T-helper 2 cell treated with Interferon-gamma antibody and Interleukin-4, amounts not matched to agents 5 μg/mL and 100 μg/mL, for 36 hours (primary cell): ENCODE measurements at regions not wholly inside any gene's neighbourhood (a gene's known extent, or its start where the extent isn't known, plus 50 kb on each side); places are given as distances from the start of the nearest gene placed in this dataset.

Experiments
- DNase-seq: peaks from one replicate; pipeline ENCODE4 v3.0.0; 2021; ENCODE audit warnings: low spot score
- H3K27ac Mint-ChIP-seq: one replicate; pipeline ENCODE4 v1.8.0; 2021; ENCODE audit warnings: mild to moderate bottlenecking, mixed read lengths
- H3K27me3 Mint-ChIP-seq: one replicate; pipeline ENCODE4 v1.8.0; 2021; ENCODE audit warnings: low read depth, mixed read lengths
- H3K36me3 Mint-ChIP-seq: one replicate; pipeline ENCODE4 v1.8.0; 2021; ENCODE audit warnings: low read depth, mixed read lengths
- H3K4me1 Mint-ChIP-seq: one replicate; pipeline ENCODE4 v1.8.0; 2021; ENCODE audit warnings: low read depth, mixed read lengths
- H3K4me3 Mint-ChIP-seq: one replicate; pipeline ENCODE4 v1.8.0; 2022; ENCODE audit warnings: mild to moderate bottlenecking, moderate library complexity, mixed read lengths
- H3K9me3 Mint-ChIP-seq: one replicate; pipeline ENCODE4 v1.8.0; 2021; ENCODE audit warnings: mixed read lengths

DNA sequence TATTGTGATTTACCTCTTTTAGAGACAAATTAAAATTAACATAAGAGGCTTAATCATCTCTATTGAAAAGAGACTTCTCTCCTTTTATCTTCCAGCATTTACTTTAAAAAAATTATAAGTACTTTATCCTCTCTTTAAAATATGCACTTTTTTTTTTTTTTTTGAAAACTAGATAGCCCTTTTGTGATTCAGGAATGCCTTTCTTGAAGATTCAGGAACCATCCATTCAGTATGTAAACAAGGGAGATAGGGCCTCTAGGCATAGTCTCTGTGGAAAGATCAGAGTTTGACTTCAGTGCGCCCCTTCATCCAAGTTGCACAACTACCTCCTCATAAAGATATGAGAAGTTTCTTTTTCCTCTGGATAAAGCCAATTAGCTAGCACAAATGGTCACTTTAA lies 1163.7 kb downstream of the SI start:
- Mint-ChIP-seq H3K4me3 (no peak overlapping the region), H3K27ac (no peak overlapping the region), H3K27me3 (no peaks in the 10 kb centered on the region), H3K9me3 (peaks cover 8% of the 10 kb centered on the region), H3K4me1 (no peaks in the 10 kb centered on the region), H3K36me3 (no peaks in the 10 kb centered on the region)
- DNase-seq: no peak

DNA sequence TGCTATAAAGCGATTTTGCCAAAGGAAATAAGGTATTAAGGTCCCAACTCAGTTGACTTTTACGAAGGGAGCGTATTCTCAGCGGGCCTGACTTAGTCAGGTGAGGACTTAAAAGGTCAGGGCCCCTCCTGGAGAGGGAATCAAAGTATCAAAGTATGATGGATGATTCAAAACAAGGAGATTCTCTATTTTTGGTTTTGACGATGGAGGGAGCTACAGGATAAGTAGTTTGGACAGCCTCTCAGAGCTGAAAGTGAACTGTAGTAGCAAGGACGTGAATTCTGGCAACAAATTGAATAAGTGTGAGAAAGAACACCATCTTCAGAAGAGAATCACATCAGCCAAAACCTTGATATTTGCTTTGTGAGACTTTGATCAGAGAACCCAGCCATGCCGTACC lies 1186.5 kb downstream of the SI start:
- H3K36me3 Mint-ChIP-seq: no peaks in the 10 kb centered on the region
- H3K4me3 Mint-ChIP-seq: no peak overlapping the region
- H3K9me3 Mint-ChIP-seq: peaks cover 23% of the 10 kb centered on the region
- H3K4me1 Mint-ChIP-seq: no peaks in the 10 kb centered on the region
- no peaks in the 10 kb centered on the region for H3K27me3 Mint-ChIP-seq
- DNase-seq: no peak
- no peak overlapping the region for H3K27ac Mint-ChIP-seq

DNA sequence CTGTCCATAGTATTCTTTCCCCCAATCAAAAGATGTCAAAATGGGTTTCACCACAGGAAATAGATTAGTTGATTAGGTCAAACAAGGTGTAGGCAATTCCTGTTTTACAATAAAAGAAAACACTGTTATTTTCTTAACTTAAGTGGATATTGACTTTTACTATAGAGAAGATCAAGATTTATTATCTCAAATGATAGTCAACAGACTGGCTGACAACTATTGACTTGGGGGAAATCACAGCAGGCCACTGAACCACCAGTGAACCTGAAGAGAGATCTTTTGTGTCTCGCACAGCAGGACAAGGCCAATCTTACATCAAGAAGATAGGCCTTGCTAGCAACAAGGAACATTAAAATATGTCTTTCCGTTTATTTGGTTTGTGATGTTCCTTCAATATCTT lies 1187.6 kb downstream of the SI start:
- H3K27ac Mint-ChIP-seq: no peak overlapping the region
- H3K36me3 Mint-ChIP-seq: no peaks in the 10 kb centered on the region
- DNase-seq: no peak
- no peaks in the 10 kb centered on the region for H3K4me1 Mint-ChIP-seq
- H3K9me3 Mint-ChIP-seq: peaks cover 17% of the 10 kb centered on the region
- no peak overlapping the region for H3K4me3 Mint-ChIP-seq
- H3K27me3 Mint-ChIP-seq: no peaks in the 10 kb centered on the region

DNA sequence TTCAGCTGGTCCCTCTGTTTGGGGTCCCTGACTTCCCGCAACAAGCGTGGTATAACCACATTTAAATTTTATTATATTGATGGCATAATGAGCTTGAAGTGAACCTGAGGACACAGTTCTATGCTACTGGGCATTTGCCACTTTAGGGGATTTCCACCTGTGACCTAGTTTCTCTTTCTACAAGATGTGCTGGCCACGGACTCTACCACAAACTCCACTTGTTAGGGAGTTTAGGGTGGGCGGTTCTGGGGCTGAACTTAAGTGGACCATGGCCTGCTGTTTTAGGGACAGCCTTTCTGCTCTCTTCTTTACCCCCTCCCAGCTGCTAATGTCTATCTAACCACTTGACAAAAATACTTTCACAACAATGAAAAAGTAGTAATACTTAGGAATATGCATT lies 1199.1 kb downstream of the SI start:
- DNase-seq: no peak

DNA sequence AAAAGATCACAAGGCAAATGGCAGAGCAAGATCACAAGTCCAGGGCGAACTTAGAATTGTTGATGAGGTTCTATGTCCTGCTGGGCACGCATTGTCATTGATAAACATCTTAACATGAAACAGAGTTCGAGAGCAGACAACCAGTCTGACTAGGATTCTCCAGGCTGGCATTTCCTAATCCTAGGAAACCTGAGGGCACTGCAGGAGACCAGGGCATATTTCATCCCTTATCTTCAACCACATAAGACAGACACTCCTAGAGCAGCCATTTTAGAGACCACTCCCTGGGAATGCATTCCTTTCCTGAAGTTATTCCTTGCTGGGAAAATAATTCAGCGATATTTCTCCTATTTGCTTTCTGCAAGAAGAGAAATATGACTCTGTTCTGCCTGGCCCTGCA lies 1199.9 kb downstream of the SI start:
- Mint-ChIP-seq H3K36me3 (no peaks in the 10 kb centered on the region), H3K27me3 (no peaks in the 10 kb centered on the region), H3K9me3 (peaks cover 36% of the 10 kb centered on the region), H3K4me3 (no peak overlapping the region), H3K4me1 (no peaks in the 10 kb centered on the region), H3K27ac (no peak overlapping the region)
- no peak for DNase-seq

More for the DNA sequence above, 1199.1 kb downstream of the SI start:
- H3K4me1 Mint-ChIP-seq: no peaks in the 10 kb centered on the region
- H3K4me3 Mint-ChIP-seq: no peak overlapping the region
- no peaks in the 10 kb centered on the region for H3K27me3 Mint-ChIP-seq
- H3K27ac Mint-ChIP-seq: no peak overlapping the region
- H3K36me3 Mint-ChIP-seq: no peaks in the 10 kb centered on the region
- peaks cover 34% of the 10 kb centered on the region for H3K9me3 Mint-ChIP-seq

DNA sequence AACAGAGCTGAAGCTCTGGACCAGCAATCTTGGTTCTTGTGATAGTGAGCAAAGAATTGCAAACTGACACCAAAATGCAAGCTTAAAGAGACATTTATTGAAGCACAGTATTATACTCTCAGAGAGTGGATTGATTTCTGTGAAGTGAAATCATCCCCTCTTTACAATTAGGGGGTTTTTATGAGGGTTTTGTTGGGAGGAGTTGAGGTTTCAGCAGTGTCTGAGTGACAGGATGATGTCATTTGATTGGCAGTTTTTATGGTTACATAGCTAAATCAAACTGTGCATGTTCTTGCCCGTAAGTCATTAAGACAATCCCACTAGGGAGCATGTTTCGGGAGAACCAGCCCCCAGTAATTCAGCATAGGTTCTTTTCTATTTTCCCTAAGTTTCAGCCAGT lies 1200.5 kb downstream of the SI start:
- no peak for DNase-seq
- Mint-ChIP-seq H3K4me3 (no peak overlapping the region), H3K4me1 (no peaks in the 10 kb centered on the region), H3K27me3 (no peaks in the 10 kb centered on the region), H3K9me3 (peaks cover 36% of the 10 kb centered on the region), H3K27ac (no peak overlapping the region), H3K36me3 (no peaks in the 10 kb centered on the region)

DNA sequence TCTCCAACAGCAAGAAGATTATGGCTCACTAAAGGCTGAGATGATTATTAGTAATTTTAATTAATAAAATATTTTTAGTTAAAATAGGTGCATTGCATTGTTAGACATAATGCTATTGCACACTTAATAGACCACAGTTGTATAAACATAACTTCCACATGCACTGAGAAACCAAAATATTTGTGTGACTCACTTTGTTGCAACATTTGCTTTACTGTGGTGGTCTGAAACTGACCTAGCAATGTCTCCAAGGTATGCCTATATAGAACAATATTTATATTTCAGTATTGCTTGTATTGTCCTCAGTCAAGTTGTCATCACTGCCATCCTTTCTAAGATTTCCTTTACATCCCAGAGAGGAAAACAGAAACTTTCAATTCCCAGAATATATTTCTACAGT lies 1215.2 kb downstream of the SI start:
- no peaks in the 10 kb centered on the region for H3K27me3 Mint-ChIP-seq
- H3K9me3 Mint-ChIP-seq: peaks cover 13% of the 10 kb centered on the region
- H3K27ac Mint-ChIP-seq: no peak overlapping the region
- no peak overlapping the region for H3K4me3 Mint-ChIP-seq
- H3K36me3 Mint-ChIP-seq: no peaks in the 10 kb centered on the region
- H3K4me1 Mint-ChIP-seq: no peaks in the 10 kb centered on the region
- DNase-seq: no peak

DNA sequence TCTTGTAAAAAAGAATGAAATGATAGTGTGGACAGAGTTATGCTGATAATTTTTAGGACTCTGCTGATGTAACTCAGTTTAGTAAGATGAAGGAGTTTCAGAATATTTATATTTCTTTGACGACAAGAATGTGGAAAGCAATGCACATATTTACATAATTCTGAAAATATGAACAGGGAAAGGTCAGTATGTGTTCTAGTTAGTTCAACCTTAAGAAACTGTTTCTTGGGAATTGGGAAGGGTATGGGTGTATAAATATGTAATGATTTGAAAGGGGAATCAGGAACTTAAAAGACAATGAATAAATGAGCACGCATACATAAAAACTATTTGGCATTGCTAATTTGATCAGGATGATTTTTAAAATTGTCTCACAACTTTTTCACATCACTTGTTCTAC lies 1226.1 kb downstream of the SI start:
- no peaks in the 10 kb centered on the region for H3K4me1 Mint-ChIP-seq
- no peak for DNase-seq
- no peaks in the 10 kb centered on the region for H3K27me3 Mint-ChIP-seq
- no peaks in the 10 kb centered on the region for H3K36me3 Mint-ChIP-seq
- H3K9me3 Mint-ChIP-seq: peaks cover 18% of the 10 kb centered on the region
- no peak overlapping the region for H3K27ac Mint-ChIP-seq
- no peak overlapping the region for H3K4me3 Mint-ChIP-seq

DNA sequence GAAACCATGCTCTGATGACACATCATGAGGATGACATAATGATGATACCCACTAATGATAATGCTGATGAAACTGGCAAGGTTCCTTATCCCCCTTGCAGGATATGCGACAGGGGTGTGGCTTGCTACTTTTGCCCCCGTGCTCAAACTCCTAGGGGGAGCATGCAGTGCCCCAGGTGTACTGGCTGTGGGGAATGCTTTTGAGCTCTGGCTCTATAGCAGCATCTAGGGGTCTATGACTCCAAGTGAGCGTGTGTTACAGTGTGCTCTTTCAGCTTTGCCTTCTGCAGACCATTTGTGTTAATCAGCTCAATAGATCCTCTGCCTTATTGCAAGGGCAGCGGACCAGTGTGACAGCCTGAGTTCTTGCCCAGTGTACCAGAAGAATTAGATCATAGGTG lies 1239.5 kb downstream of the SI start:
- H3K36me3 Mint-ChIP-seq: no peaks in the 10 kb centered on the region
- H3K9me3 Mint-ChIP-seq: peaks cover 19% of the 10 kb centered on the region
- H3K4me3 Mint-ChIP-seq: no peak overlapping the region
- no peak for DNase-seq
- H3K27me3 Mint-ChIP-seq: no peaks in the 10 kb centered on the region
- H3K4me1 Mint-ChIP-seq: no peaks in the 10 kb centered on the region
- H3K27ac Mint-ChIP-seq: no peak overlapping the region

DNA sequence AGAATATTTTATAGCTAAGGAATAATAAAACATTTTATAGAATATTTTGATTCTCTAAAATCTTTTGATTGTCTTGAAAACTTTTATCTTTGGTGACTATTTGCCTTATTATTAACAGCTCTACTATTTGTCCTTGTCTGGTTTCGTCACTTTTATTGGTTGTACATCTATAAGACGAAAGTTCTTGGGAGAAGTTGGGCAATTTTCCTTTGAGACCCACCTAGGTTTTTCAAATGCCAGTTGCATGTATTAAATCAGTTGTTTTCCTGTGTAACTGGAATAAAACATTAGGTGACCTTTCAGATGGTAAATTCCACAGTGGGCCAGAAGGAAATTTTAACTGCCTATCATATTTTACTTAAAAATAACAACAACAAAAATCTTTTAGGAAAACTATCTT lies 1245.7 kb downstream of the SI start:
- no peak for DNase-seq
- Mint-ChIP-seq H3K4me1 (no peaks in the 10 kb centered on the region), H3K9me3 (peaks cover 14% of the 10 kb centered on the region), H3K27ac (no peak overlapping the region), H3K27me3 (no peaks in the 10 kb centered on the region), H3K36me3 (no peaks in the 10 kb centered on the region), H3K4me3 (no peak overlapping the region)

DNA sequence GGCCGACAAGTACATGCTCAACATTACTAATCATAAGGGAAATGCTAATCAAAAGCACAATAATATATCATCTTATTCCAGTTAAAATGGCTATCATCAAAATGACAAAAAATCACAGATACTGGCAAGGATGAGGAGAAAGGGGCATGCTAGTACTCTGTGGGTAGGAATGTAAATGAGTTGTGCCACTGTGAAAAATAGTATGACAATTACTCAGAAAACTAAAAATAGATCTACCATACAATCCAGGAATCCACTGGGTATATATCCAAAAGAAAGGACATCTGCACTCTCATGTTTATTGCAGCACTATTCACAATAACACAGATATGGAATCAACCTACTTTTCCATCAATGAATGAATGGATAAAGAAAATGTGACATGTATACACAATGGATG lies 1256.5 kb downstream of the SI start:
- no peak overlapping the region for H3K4me3 Mint-ChIP-seq
- no peaks in the 10 kb centered on the region for H3K36me3 Mint-ChIP-seq
- H3K27ac Mint-ChIP-seq: no peak overlapping the region
- no peak for DNase-seq
- no peaks in the 10 kb centered on the region for H3K27me3 Mint-ChIP-seq
- H3K9me3 Mint-ChIP-seq: peaks cover 18% of the 10 kb centered on the region
- no peaks in the 10 kb centered on the region for H3K4me1 Mint-ChIP-seq

DNA sequence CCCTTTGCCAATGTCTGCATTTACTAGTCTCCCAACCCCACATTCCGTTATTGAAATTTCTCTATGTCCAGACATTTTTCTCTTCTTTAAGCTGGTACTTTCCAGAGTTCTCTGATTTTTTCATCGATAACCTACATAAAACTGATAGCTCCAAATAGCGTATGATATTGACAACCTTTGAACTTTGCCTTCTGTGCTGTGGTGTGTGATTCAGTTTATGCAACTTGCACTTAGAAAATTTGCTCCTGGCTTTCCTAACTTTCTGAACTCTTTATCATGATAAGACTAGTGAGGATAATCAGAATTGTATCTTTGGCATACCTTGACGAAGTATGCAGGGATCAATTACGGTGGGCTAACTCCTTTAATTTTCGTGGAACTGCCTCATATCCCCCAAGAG lies 1261.3 kb downstream of the SI start:
- H3K27ac Mint-ChIP-seq: no peak overlapping the region
- peaks cover 23% of the 10 kb centered on the region for H3K9me3 Mint-ChIP-seq
- H3K4me1 Mint-ChIP-seq: no peaks in the 10 kb centered on the region
- no peaks in the 10 kb centered on the region for H3K36me3 Mint-ChIP-seq
- no peaks in the 10 kb centered on the region for H3K27me3 Mint-ChIP-seq
- no peak overlapping the region for H3K4me3 Mint-ChIP-seq
- DNase-seq: no peak

DNA sequence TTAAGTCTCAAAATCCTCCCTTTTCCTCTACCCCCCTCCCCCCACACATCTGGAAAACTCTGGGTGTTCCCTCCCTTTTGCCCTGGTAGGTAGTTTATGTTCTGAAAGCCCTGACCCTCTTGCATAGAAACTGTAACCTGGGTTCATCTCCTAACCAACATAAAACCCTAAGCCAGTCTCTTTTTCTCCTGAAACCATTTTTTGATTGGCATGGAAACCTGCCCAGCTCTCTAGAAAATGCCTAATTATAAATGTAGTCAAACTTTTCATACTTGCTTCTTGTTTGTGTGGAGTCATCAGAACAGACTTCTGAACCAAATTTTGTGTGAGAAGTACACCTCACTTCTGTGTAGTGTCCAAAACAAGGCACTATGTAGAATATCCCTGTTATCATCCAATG lies 1264.4 kb downstream of the SI start:
- Mint-ChIP-seq H3K36me3 (no peaks in the 10 kb centered on the region), H3K4me3 (no peak overlapping the region), H3K27ac (no peak overlapping the region), H3K4me1 (no peaks in the 10 kb centered on the region), H3K27me3 (no peaks in the 10 kb centered on the region), H3K9me3 (peaks cover 22% of the 10 kb centered on the region)
- DNase-seq: no peak

DNA sequence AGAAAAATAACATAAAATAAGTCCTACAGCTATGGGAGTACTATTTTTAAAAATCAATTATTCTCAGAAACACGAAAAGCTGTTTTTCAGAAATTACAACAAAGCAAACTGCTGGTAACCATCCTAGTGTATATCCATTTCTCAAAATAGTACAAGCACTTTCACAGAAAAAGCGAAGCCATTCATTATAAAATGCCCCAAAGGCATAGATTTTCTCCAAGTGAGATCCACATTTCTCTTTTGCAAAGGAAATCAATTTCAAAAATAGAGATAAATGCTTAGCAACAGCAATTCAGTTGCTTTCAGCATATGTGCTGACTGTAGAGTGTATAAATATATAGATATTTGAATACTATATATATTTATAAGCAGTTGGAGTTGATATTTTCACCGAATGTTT lies 1266.3 kb downstream of the SI start:
- H3K27ac Mint-ChIP-seq: no peak overlapping the region
- peaks cover 20% of the 10 kb centered on the region for H3K9me3 Mint-ChIP-seq
- no peak for DNase-seq
- H3K27me3 Mint-ChIP-seq: no peaks in the 10 kb centered on the region
- H3K4me3 Mint-ChIP-seq: no peak overlapping the region
- no peaks in the 10 kb centered on the region for H3K36me3 Mint-ChIP-seq
- no peaks in the 10 kb centered on the region for H3K4me1 Mint-ChIP-seq

DNA sequence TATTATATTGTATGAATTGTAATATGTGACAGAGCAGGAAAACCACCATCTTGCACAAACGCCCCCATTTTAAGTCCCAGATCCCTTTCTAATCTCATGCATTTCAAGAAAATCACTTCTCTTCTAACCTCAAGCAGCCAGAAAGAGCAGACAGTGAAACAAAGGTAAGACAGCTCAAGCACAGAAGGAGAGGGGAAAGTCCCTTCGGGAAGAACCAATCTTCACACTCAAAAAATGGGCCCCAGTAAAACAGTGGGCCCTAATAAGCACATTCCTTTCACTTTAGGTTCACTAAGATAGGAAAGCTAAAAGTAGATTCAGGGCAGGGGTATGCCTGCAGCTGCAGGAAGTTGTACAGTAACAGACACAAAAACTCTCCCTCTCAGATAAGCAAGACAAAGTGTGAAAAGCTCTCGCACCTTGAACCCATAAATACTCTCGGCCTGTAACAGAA lies 1268.7 kb downstream of the SI start:
- H3K4me1 Mint-ChIP-seq: no peaks in the 10 kb centered on the region
- peaks cover 8% of the 10 kb centered on the region for H3K9me3 Mint-ChIP-seq
- H3K27me3 Mint-ChIP-seq: no peaks in the 10 kb centered on the region
- H3K4me3 Mint-ChIP-seq: no peak overlapping the region
- H3K27ac Mint-ChIP-seq: no peak overlapping the region
- no peak for DNase-seq
- H3K36me3 Mint-ChIP-seq: no peaks in the 10 kb centered on the region
